ENCODE measurements at regions not wholly inside any gene's neighbourhood (a gene's known extent, or its start where the extent isn't known, plus 50 kb on each side); places are given as distances from the start of the nearest gene placed in this dataset.

DNA sequence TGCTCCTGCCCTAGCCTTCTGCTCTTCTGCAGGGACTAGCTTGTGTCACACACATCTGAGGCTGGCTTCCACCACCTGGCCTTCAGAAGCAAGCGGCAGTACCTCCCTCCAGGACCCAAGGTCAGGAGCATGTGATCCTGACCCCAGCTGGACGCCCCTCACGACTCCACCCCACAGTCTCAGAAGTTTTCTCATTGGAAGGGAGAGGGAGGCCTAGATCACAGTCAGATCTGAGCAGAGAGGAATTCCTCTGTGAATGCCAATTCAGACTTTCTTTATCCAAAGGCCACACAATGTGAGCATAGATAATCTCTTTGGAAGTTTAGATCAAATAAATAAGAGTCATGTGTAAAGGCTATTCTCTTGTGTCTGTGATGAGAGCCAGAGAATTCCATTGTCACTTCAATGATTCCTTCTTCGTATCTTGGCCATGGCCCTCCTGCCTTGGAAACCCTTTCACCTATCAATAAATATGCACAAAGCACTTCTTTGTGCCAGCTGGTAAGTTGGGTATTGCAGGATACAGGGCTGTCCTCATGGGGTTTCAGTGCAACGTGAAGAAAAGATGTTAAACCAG, 142.9 kb downstream of the SNX19 start:
- TF ChIP-seq, protein P1, sequence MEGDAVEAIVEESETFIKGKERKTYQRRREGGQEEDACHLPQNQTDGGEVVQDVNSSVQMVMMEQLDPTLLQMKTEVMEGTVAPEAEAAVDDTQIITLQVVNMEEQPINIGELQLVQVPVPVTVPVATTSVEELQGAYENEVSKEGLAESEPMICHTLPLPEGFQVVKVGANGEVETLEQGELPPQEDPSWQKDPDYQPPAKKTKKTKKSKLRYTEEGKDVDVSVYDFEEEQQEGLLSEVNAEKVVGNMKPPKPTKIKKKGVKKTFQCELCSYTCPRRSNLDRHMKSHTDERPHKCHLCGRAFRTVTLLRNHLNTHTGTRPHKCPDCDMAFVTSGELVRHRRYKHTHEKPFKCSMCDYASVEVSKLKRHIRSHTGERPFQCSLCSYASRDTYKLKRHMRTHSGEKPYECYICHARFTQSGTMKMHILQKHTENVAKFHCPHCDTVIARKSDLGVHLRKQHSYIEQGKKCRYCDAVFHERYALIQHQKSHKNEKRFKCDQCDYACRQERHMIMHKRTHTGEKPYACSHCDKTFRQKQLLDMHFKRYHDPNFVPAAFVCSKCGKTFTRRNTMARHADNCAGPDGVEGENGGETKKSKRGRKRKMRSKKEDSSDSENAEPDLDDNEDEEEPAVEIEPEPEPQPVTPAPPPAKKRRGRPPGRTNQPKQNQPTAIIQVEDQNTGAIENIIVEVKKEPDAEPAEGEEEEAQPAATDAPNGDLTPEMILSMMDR (IDR thresholded peaks at IDR 0.05; ENCODE audit: low read length, missing control alignments): no peak
- DNase-seq (ENCODE audit: low read depth): no peak
- no peak overlapping the region for H3K4me3 ChIP-seq (replicated peaks; ENCODE audit: low read depth, low read length)

DNA sequence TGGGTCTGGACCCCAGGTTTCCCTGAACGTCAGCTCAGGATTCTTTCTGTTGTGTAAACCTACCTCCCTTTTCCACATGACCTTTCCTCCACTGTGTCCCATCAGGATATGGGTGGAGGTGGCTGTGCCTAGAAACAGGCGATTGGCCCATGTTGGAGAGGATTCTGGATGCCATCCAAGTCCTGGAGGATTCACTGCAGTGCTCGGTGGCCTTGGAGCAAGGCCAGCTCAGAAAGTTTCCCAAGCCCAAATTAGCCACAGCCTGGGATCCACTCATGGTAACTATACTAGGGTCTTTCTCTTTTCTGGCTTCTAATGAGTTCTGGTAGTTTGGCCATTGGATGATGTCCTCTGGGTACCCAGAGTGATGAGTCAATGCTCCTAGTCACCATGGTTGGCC, 141.6 kb downstream of the SNX19 start:
- no peak overlapping the region for H3K4me3 ChIP-seq (replicated peaks; ENCODE audit: low read depth, low read length)
- no peak for DNase-seq (ENCODE audit: low read depth)
- TF ChIP-seq, protein P1 (IDR thresholded peaks at IDR 0.05; ENCODE audit: low read length, missing control alignments): no peak

DNA sequence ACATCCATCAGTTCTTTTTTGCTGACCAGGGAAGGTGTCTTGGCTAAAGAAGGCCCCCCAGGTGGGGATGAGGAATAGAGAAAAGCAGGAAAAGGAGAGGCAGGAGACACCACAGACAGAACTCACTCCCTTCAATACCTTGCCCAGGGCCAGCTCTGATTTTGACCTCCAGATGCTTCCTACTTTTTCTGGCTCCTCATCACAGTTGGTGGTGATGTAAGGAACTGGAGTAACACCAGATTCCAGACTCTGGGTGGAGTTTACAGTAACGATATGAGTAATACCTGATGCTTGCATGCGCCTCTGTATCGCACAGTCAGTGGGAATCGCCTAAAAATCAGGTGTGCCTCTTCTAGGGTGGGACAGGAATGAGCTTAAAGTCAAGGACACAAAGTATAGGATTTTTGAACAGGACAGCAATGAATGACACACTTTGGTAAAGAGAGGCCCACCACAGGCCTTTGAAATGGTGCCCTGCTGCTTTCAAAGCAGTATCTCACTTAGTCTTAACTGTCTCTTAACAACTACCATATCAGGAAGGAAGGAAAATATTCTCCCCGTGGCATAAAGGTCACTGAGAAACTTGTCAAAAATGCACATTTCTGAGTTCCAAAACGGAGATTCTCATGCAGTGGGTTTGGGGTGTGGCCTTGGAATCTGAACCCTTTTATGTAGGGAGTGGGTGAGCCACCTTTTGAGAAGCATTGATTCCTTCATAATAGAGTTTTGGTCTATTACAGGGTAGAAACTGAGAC, 140.8 kb downstream of the SNX19 start:
- TF ChIP-seq, protein P1 (IDR thresholded peaks at IDR 0.05; ENCODE audit: low read length, missing control alignments): no peak
- no peak for DNase-seq (ENCODE audit: low read depth)
- no peak overlapping the region for H3K4me3 ChIP-seq (replicated peaks; ENCODE audit: low read depth, low read length)

DNA sequence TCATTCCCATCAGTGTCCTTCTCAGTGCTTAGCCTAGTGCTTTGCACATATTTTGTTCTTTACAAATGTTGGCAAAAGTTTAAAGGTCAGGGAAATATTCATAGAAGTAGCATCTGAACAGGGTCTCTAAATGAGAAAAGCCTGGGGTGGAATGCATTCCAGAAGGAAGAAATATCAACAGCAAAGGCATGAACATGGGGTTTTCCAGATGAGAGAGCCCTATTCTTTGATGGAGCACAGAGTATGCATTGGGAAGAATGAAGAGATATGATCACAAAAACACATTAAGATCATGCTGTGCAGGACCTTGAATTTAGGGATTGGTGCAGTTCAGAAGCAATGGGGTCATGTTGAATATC, 140.2 kb downstream of the SNX19 start:
- no peak overlapping the region for H3K4me3 ChIP-seq (replicated peaks; ENCODE audit: low read depth, low read length)
- TF ChIP-seq, protein P1 (IDR thresholded peaks at IDR 0.05; ENCODE audit: low read length, missing control alignments): no peak
- no peak for DNase-seq (ENCODE audit: low read depth)

DNA sequence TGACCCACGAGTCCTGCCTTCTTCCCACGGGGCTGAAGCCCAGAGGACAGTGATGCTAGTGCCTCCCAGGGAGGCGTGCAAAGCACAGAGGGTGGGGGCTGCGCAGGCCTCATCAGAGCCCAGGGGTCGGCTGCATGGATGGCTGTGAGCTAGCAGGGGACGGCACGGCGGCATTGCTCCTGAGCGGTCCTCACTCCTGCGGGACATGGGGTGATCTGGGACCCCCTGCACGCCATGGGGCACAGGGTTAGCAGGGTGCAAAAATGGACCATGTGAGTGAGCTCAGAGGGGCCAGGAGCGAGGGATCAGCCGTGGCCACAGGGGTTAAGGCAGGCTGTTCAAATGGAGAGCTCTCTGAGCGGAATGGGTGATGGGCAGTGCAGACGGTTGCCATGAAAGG, 138.3 kb downstream of the SNX19 start:
- TF ChIP-seq, protein P1 (IDR thresholded peaks at IDR 0.05; ENCODE audit: low read length, missing control alignments): no peak
- no peak for DNase-seq (ENCODE audit: low read depth)
- H3K4me3 ChIP-seq (replicated peaks; ENCODE audit: low read depth, low read length): no peak overlapping the region

DNA sequence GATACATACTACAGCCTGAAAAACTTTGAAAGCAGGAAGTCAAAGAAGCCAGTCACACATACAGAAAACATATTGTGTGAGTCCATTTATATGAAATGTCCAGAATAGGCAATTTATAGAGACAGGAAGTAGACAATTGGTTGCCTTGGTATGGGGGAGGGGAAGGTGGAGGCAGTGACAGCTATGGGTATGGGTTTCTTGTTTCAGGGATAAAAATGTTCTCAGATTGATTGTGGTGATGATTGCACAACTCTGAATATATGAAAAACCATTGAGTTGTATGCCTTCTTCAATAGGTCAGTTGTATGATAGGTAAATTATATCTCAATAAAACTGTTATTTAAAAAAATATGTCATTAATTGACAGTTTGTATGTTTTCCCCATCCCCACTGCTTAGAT, 137.6 kb downstream of the SNX19 start:
- TF ChIP-seq, protein P1 (IDR thresholded peaks at IDR 0.05; ENCODE audit: low read length, missing control alignments): no peak
- H3K4me3 ChIP-seq (replicated peaks; ENCODE audit: low read depth, low read length): no peak overlapping the region
- DNase-seq (ENCODE audit: low read depth): no peak

DNA sequence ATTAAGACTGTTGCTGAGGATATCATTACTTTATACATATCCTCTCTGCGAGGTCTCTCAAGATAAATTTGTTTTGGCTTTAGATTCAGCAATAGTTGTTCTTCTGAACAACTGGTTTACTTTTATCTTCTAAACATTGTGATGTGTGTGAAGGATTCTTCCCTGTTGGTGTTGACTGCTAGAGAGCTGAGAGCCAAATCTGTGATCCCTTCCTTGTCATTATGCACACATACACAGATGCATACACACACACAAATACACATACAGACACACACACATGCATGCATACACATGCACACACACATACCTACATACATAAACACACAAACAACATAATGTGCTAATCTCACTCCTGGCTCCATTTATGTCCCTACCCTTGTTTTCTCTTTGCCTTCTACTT, 137.0 kb downstream of the SNX19 start:
- no peak for DNase-seq (ENCODE audit: low read depth)
- no peak overlapping the region for H3K4me3 ChIP-seq (replicated peaks; ENCODE audit: low read depth, low read length)
- TF ChIP-seq, protein P1 (IDR thresholded peaks at IDR 0.05; ENCODE audit: low read length, missing control alignments): no peak

All from fibroblast of pulmonary artery (primary cell).